ENCODE measurements at regions not wholly inside any gene's neighbourhood (a gene's known extent, or its start where the extent isn't known, plus 50 kb on each side); places are given as distances from the start of the nearest gene placed in this dataset.

GRCh38 chr22:27616033-27616432, 185.5 kb downstream of the MN1 start:
- DNase-seq (ENCODE audit: low read depth in 1 of 2, low spot score in 2 of 2): no peak
- no peak overlapping the region for H2AK5ac ChIP-seq (ENCODE audit: low read depth, low read length)
- H2BK15ac ChIP-seq (ENCODE audit: low read length): no peak overlapping the region
- no peak overlapping the region for H4K91ac ChIP-seq (replicated peaks; ENCODE audit: insufficient read length, low read length)
- no peaks in the 10 kb centered on the region for H3K79me2 ChIP-seq (ENCODE audit: control insufficient read depth in 1 of 2, insufficient read depth in 2 of 2, low read length in 2 of 2)
- H3K18ac ChIP-seq (ENCODE audit: extremely low read depth, low read length): no peak overlapping the region
- no peak overlapping the region for H2BK120ac ChIP-seq (replicated peaks; ENCODE audit: low read depth, low read length)
- CTCF ChIA-PET (ENCODE audit: partially characterized antibody): interaction anchor here (0.6 to 2.1 kb wide), 8 partner anchors 10 to 205 kb away, joined by 3 to 5 read pairs (median 3); no protein-coding TSS in a partner anchor
- TF ChIP-seq ATF3 (IDR thresholded peaks at IDR 0.05; ENCODE audit: insufficient read depth, low read depth, low read length) (no peak), KDM4A (IDR thresholded peaks at IDR 0.05; ENCODE audit: low read depth, low read length, severe bottlenecking) (no peak)
- no peak overlapping the region for H2AFZ ChIP-seq (ENCODE audit: low read length)
- POLR2A ChIA-PET (ENCODE audit: partially characterized antibody): interaction anchor here (0.9 to 1.0 kb wide), 2 partner anchors 9 to 11 kb away, joined by 3 read pairs; no protein-coding TSS in a partner anchor
- no peaks in the 10 kb centered on the region for H4K20me1 ChIP-seq (replicated peaks in 1 of 2; ENCODE audit: control insufficient read depth in 1 of 2, insufficient read depth in 2 of 2, low read length in 2 of 2)
- no peaks in the 10 kb centered on the region for H3K9me3 ChIP-seq (ENCODE audit: insufficient read depth in 2 of 2, low read depth in 1 of 2, low read length in 1 of 2)
- no peak overlapping the region for H3K56ac ChIP-seq (replicated peaks; ENCODE audit: insufficient read length, low read depth, low read length)
- no peak overlapping the region for H3K4me2 ChIP-seq (ENCODE audit: insufficient read depth in 1 of 2, low read depth in 2 of 2, low read length in 2 of 2)
- H3K79me1 ChIP-seq (ENCODE audit: low read depth, low read length): no peaks in the 10 kb centered on the region
- no peak overlapping the region for H2BK5ac ChIP-seq (ENCODE audit: low read depth, low read length)
- no peaks in the 10 kb centered on the region for H3K36me3 ChIP-seq (ENCODE audit: control insufficient read depth in 2 of 4, insufficient read depth in 4 of 4, low read length in 3 of 4)
- H2BK12ac ChIP-seq (ENCODE audit: low read depth, low read length): no peak overlapping the region
- no peak overlapping the region for H3K9ac ChIP-seq (replicated peaks in 1 of 4; ENCODE audit: extremely low read depth in 1 of 4, low read depth in 3 of 4, low read length in 3 of 4)
- no peak for FAIRE-seq
- no peak overlapping the region for H3K4ac ChIP-seq (replicated peaks; ENCODE audit: insufficient read length, low read depth, low read length)
- no peaks in the 10 kb centered on the region; a peak in 4 of 7 replicates for H3K27me3 ChIP-seq (replicated peaks in 1 of 4; ENCODE audit: control insufficient read depth in 3 of 4, extremely low read depth in 1 of 4, insufficient read depth in 3 of 4, low read length in 3 of 4)
- H3K4me1 ChIP-seq (replicated peaks in 1 of 4; ENCODE audit: control insufficient read depth in 3 of 4, insufficient read depth in 4 of 4, low read length in 3 of 4): peaks cover 0 to 4% (median 2%) of the 10 kb centered on the region in 4 experiments; a peak in 4 of 7 replicates
- no peak overlapping the region for H2BK20ac ChIP-seq (ENCODE audit: low read length)
- no peak overlapping the region for H3K14ac ChIP-seq (ENCODE audit: insufficient read length)
- H3K4me3 ChIP-seq (ENCODE audit: extremely low read depth in 1 of 4, insufficient read depth in 2 of 4, low read depth in 3 of 4, low read length in 4 of 4): no peak overlapping the region
- H3K27ac ChIP-seq (ENCODE audit: low read depth, low read length): no peak overlapping the region
- no peak overlapping the region for H4K5ac ChIP-seq (ENCODE audit: insufficient read length, low read depth, low read length)
- H3K23ac ChIP-seq (ENCODE audit: insufficient read length): no peak overlapping the region
- H4K8ac ChIP-seq (ENCODE audit: extremely low read depth, insufficient read depth, low read length): no peak overlapping the region
- no peaks in the 10 kb centered on the region; the same call in 1 of the 2 replicates for H3K23me2 ChIP-seq (ENCODE audit: low read depth, low read length)
- WGBS, 2 experiments (ENCODE audit: extremely low coverage in 1 of 2, insufficient coverage in 1 of 2, insufficient read length in 1 of 2, insufficient replicate concordance in 2 of 2, low coverage in 1 of 2, low lambda C conversion rate in 2 of 2, missing lambda C conversion rate in 1 of 2): 82% methylated on average over 3 of the region's 3 CpGs; no CpG with 5 or more reads in 1 of the 2 experiments

All from H1 (cell line).